H9 (cell line): ENCODE measurements at regions not wholly inside any gene's neighbourhood (a gene's known extent, or its start where the extent isn't known, plus 50 kb on each side); places are given as distances from the start of the nearest gene placed in this dataset.
A peak's percentile ranks its signal among the peaks of the same experiment; 100 is the strongest.

Experiments
- DNase-seq: peaks from one replicate; pipeline ENCODE4 v3.0.0-alpha.2; 2017
- H2AFZ ChIP-seq: one replicate; pipeline ENCODE4 v1.6.1; 2013; ENCODE audit warnings: mild to moderate bottlenecking, low read length, control low read depth, moderate library complexity
- H2AK5ac ChIP-seq: 2 replicates; pipeline ENCODE4 v1.6.1; 2013; ENCODE audit warnings: low read length, control low read depth, mixed read lengths; ENCODE audit not compliant: insufficient read length
- H2BK120ac ChIP-seq: one replicate; pipeline ENCODE4 v1.6.1; 2013; ENCODE audit warnings: low read depth, mild to moderate bottlenecking, low read length, control low read depth, inconsistent platforms; ENCODE audit not compliant: poor library complexity, severe bottlenecking
- H2BK12ac ChIP-seq: 2 replicates; pipeline ENCODE4 v1.6.1; 2013; ENCODE audit warnings: low read length, control low read depth, mixed read lengths, low read depth; ENCODE audit not compliant: insufficient read length
- H2BK15ac ChIP-seq: 2 replicates; pipeline ENCODE4 v1.6.1; 2013; ENCODE audit warnings: low read depth, low read length, control low read depth
- H2BK20ac ChIP-seq: one replicate; pipeline ENCODE4 v1.6.1; 2013; ENCODE audit warnings: low read depth, mild to moderate bottlenecking, low read length, control low read depth, inconsistent platforms; ENCODE audit not compliant: poor library complexity, severe bottlenecking
- H2BK5ac ChIP-seq: 2 replicates; pipeline ENCODE4 v1.6.1; 2013; ENCODE audit warnings: low read length, control low read depth, mixed read lengths; ENCODE audit not compliant: insufficient read length
- H3K14ac ChIP-seq: 2 replicates; pipeline ENCODE4 v1.6.1; 2013; ENCODE audit warnings: low read length, control low read depth; ENCODE audit not compliant: insufficient read depth
- H3K18ac ChIP-seq: 2 replicates; pipeline ENCODE4 v1.6.1; 2013; ENCODE audit warnings: low read depth, mild to moderate bottlenecking, mixed read lengths, low read length, control low read depth; ENCODE audit not compliant: insufficient read length
- H3K23ac ChIP-seq: 2 replicates; pipeline ENCODE4 v1.6.1; 2013; ENCODE audit warnings: low read length, control low read depth, mixed read lengths, low read depth; ENCODE audit not compliant: insufficient read length
- H3K23me2 ChIP-seq: 2 replicates; pipeline ENCODE4 v1.6.1; 2013; ENCODE audit warnings: low read depth, mild to moderate bottlenecking, mixed read lengths, low read length, control low read depth; ENCODE audit not compliant: insufficient read length, poor library complexity, severe bottlenecking
- H3K27ac ChIP-seq: 2 replicates; pipeline ENCODE4 v1.5.1; 2013; ENCODE audit warnings: low read length, control low read depth, mixed read lengths, low read depth; ENCODE audit not compliant: insufficient read length
- H3K27me3 ChIP-seq: 2 replicates; pipeline ENCODE4 v1.6.1; 2013; ENCODE audit warnings: low read length, control low read depth, inconsistent platforms; ENCODE audit not compliant: insufficient read depth
- H3K4ac ChIP-seq: 2 replicates; pipeline ENCODE4 v1.6.1; 2013; ENCODE audit warnings: low read depth, mild to moderate bottlenecking, control low read depth, inconsistent platforms, low read length, moderate library complexity
- H3K4me1 ChIP-seq: 2 replicates; pipeline ENCODE4 v1.6.1; 2013; ENCODE audit warnings: low read length, control low read depth, inconsistent platforms; ENCODE audit not compliant: insufficient read depth
- H3K4me2 ChIP-seq: 2 replicates; pipeline ENCODE4 v1.6.1; 2013; ENCODE audit warnings: low read length, control low read depth, mixed read lengths; ENCODE audit not compliant: insufficient read length, insufficient read depth
- H3K56ac ChIP-seq: 2 replicates; pipeline ENCODE4 v1.6.1; 2013; ENCODE audit warnings: low read depth, mild to moderate bottlenecking, mixed read lengths, low read length, control low read depth; ENCODE audit not compliant: insufficient read length
- H3K79me1 ChIP-seq: 2 replicates; pipeline ENCODE4 v1.6.1; 2013; ENCODE audit warnings: low read depth, mild to moderate bottlenecking, moderate library complexity, low read length, control low read depth, inconsistent platforms; ENCODE audit not compliant: insufficient read depth, poor library complexity, severe bottlenecking
- H3K79me2 ChIP-seq: 2 replicates; pipeline ENCODE4 v1.6.1; 2013; ENCODE audit warnings: low read length, control low read depth, inconsistent platforms; ENCODE audit not compliant: insufficient read depth
- H3K9ac ChIP-seq: 2 replicates; pipeline ENCODE4 v1.6.1; 2013; ENCODE audit warnings: low read length, control low read depth, mixed read lengths; ENCODE audit not compliant: insufficient read length; ENCODE audit errors: extremely low read depth
- H3K9me3 ChIP-seq: one replicate; pipeline ENCODE4 v1.6.1; 2013; ENCODE audit warnings: low read depth, low read length, inconsistent platforms; ENCODE audit not compliant: control insufficient read depth
- H3T11ph ChIP-seq: one replicate; pipeline ENCODE4 v1.6.1; 2013; ENCODE audit warnings: mild to moderate bottlenecking, low read length, control low read depth, inconsistent platforms
- H4K20me1 ChIP-seq: one replicate; pipeline ENCODE4 v1.6.1; 2013; ENCODE audit not compliant: control insufficient read depth, insufficient read length, insufficient read depth
- H4K5ac ChIP-seq: 2 replicates; pipeline ENCODE4 v1.6.1; 2013; ENCODE audit warnings: low read depth, mild to moderate bottlenecking, mixed read lengths, low read length, control low read depth; ENCODE audit not compliant: insufficient read length
- H4K8ac ChIP-seq: replicated peaks from 2 replicates; pipeline ENCODE4 v1.6.1; 2013; ENCODE audit warnings: low read length, control low read depth, mixed read lengths, low read depth; ENCODE audit not compliant: insufficient read length
- H4K91ac ChIP-seq: 2 replicates; pipeline ENCODE4 v1.6.1; 2013; ENCODE audit warnings: low read depth, mild to moderate bottlenecking, moderate library complexity, mixed read lengths, low read length, control low read depth; ENCODE audit not compliant: insufficient read length
- H3K27ac Mint-ChIP-seq, 3 experiments: 2 replicates in 2 of 3; 3 replicates in 1 of 3; pipeline ENCODE4 v1.8.0; 2020 to 2021; ENCODE audit warnings: mixed read lengths in 3 of 3, mild to moderate bottlenecking in 1 of 3, moderate library complexity in 1 of 3
- H3K27me3 Mint-ChIP-seq: 2 replicates; pipeline ENCODE4 v1.8.0; 2021; ENCODE audit warnings: low read depth, mild to moderate bottlenecking, moderate library complexity, mixed read lengths
- H3K36me3 Mint-ChIP-seq, 3 experiments: 2 replicates in 2 of 3; 3 replicates in 1 of 3; pipeline ENCODE4 v1.8.0; 2020 to 2021; ENCODE audit warnings: low read depth in 3 of 3, mixed read lengths in 3 of 3; ENCODE audit not compliant: insufficient read depth in 1 of 3
- H3K4me1 Mint-ChIP-seq, 2 experiments: 2 replicates each; pipeline ENCODE4 v1.8.0; 2020; ENCODE audit warnings: mixed read lengths in 2 of 2
- H3K4me3 Mint-ChIP-seq, 2 experiments: 2 replicates in 1 of 2; 3 replicates in 1 of 2; pipeline ENCODE4 v1.8.0; 2020 to 2021; ENCODE audit warnings: mild to moderate bottlenecking in 2 of 2, mixed read lengths in 2 of 2, moderate library complexity in 1 of 2
- H3K9me3 Mint-ChIP-seq, 2 experiments: 2 replicates in 1 of 2; 3 replicates in 1 of 2; pipeline ENCODE4 v1.8.0; 2020; ENCODE audit warnings: mild to moderate bottlenecking in 2 of 2, mixed read lengths in 2 of 2, moderate library complexity in 1 of 2
- CTCF ChIP-seq: fragments of 200-600 bp; sonication (generic); conservative IDR thresholded peaks from 3 replicates; pipeline ENCODE4 v1.8.0; 2021; ENCODE audit warnings: antibody characterized with exemption, mild to moderate bottlenecking
- WGBS: extraction: QIAGEN DNeasy Blood & Tissue Kit; methylation state at CpG from one replicate; pipeline ENCODE4 v1.1.7; 2013; ENCODE audit warnings: missing lambda C conversion rate, low lambda C conversion rate, mixed read lengths; ENCODE audit not compliant: insufficient read length; ENCODE audit errors: extremely low coverage; 5-methylcytosine and 5-hydroxymethylcytosine counted together

- Mint-ChIP-seq H3K27ac (peak overlapping the region in 1 of 3 experiments; percentile 87; a peak in 1 of 7 replicates), H3K4me1 (peaks cover 8 to 13% of the 10 kb centered on the region in 2 experiments), H3K4me3 (no peak overlapping the region), H3K9me3 (peaks cover 0 to 1% of the 10 kb centered on the region in 2 experiments; a peak in 1 of 5 replicates), H3K36me3 (no peaks in the 10 kb centered on the region; a peak in 1 of 7 replicates), H3K27me3 (peaks cover 2% of the 10 kb centered on the region)
- Histone ChIP-seq H2AFZ (no peak overlapping the region), H3K18ac (no peak overlapping the region), H3T11ph (no peak overlapping the region), H2BK12ac (no peak overlapping the region), H3K4me2 (no peak overlapping the region), H2AK5ac (no peak overlapping the region), H4K8ac (no peak overlapping the region), H4K91ac (no peak overlapping the region), H3K27ac (no peak overlapping the region), H2BK20ac (no peak overlapping the region), H3K23ac (no peak overlapping the region), H3K4ac (no peak overlapping the region), H3K79me1 (no peaks in the 10 kb centered on the region), H4K20me1 (no peaks in the 10 kb centered on the region), H3K14ac (no peak overlapping the region), H3K79me2 (no peaks in the 10 kb centered on the region), H3K56ac (no peak overlapping the region), H2BK5ac (no peak overlapping the region), H4K5ac (no peak overlapping the region), H3K9ac (no peak overlapping the region), H2BK120ac (no peak overlapping the region), H3K9me3 (no peaks in the 10 kb centered on the region), H3K27me3 (no peaks in the 10 kb centered on the region), H3K4me1 (no peaks in the 10 kb centered on the region), H2BK15ac (no peak overlapping the region), H3K23me2 (no peaks in the 10 kb centered on the region)
- no peak for DNase-seq
- no peak for TF ChIP-seq CTCF
- no CpG with 5 or more reads among the region's 2 CpGs for WGBS
Observed at GRCh38 chr2:129299338-129299737, 680.1 kb upstream of the RAB6C start.
